HCT116 (cell line): ENCODE measurements at regions not wholly inside any gene's neighbourhood (a gene's known extent, or its start where the extent isn't known, plus 50 kb on each side); places are given as distances from the start of the nearest gene placed in this dataset.

Experiments used
- CTCF ChIP-seq, 3 experiments: fragments of 200-600 bp in 1 of 3; sonication (generic) in 1 of 3; IDR thresholded peaks in 2 of 3; conservative IDR thresholded peaks in 1 of 3; 2 replicates each; pipeline ENCODE4 v1.5.1; 2012 to 2017; ENCODE audit warnings: low read depth in 2 of 3, low read length in 2 of 3, antibody characterized with exemption in 1 of 3, borderline replicate concordance in 1 of 3, control low read depth in 1 of 3, mild to moderate bottlenecking in 1 of 3, mixed read lengths in 1 of 3, mixed run types in 1 of 3, moderate library complexity in 1 of 3; ENCODE audit not compliant: insufficient read depth in 1 of 3
- EGR1 ChIP-seq: IDR thresholded peaks from 2 replicates; pipeline ENCODE4 v1.6.1; 2012; ENCODE audit warnings: low read depth
- FOSL1 ChIP-seq: IDR thresholded peaks from 2 replicates; pipeline ENCODE4 v1.6.1; 2012; ENCODE audit warnings: low read depth
- MAX ChIP-seq: IDR thresholded peaks from 2 replicates; pipeline ENCODE4 v1.6.1; 2012
- POLR2AphosphoS5 ChIP-seq: IDR thresholded peaks from 2 replicates; pipeline ENCODE4 v1.6.1; 2011; ENCODE audit warnings: mild to moderate bottlenecking, low read depth, low read length, moderate library complexity
- SRF ChIP-seq: IDR thresholded peaks from 2 replicates; pipeline ENCODE4 v1.6.1; 2012; ENCODE audit warnings: low read depth
- TF ChIP-seq, protein P1 (sequence below): IDR thresholded peaks from 2 replicates; pipeline ENCODE4 v1.6.1; 2012; ENCODE audit warnings: low read depth

- no peak for TF ChIP-seq MAX
- TF ChIP-seq CTCF (IDR thresholded peaks at IDR 0.05 in 2 of 3, conservative IDR thresholded peaks at IDR 0.05 in 1 of 3; ENCODE audit: borderline replicate concordance in 1 of 3, insufficient read depth in 1 of 3, low read depth in 2 of 3, low read length in 2 of 3): no peak
- TF ChIP-seq, protein P1, sequence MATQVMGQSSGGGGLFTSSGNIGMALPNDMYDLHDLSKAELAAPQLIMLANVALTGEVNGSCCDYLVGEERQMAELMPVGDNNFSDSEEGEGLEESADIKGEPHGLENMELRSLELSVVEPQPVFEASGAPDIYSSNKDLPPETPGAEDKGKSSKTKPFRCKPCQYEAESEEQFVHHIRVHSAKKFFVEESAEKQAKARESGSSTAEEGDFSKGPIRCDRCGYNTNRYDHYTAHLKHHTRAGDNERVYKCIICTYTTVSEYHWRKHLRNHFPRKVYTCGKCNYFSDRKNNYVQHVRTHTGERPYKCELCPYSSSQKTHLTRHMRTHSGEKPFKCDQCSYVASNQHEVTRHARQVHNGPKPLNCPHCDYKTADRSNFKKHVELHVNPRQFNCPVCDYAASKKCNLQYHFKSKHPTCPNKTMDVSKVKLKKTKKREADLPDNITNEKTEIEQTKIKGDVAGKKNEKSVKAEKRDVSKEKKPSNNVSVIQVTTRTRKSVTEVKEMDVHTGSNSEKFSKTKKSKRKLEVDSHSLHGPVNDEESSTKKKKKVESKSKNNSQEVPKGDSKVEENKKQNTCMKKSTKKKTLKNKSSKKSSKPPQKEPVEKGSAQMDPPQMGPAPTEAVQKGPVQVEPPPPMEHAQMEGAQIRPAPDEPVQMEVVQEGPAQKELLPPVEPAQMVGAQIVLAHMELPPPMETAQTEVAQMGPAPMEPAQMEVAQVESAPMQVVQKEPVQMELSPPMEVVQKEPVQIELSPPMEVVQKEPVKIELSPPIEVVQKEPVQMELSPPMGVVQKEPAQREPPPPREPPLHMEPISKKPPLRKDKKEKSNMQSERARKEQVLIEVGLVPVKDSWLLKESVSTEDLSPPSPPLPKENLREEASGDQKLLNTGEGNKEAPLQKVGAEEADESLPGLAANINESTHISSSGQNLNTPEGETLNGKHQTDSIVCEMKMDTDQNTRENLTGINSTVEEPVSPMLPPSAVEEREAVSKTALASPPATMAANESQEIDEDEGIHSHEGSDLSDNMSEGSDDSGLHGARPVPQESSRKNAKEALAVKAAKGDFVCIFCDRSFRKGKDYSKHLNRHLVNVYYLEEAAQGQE: no peak
- no peak for TF ChIP-seq EGR1
- TF ChIP-seq POLR2AphosphoS5: no peak
- TF ChIP-seq FOSL1: no peak
- TF ChIP-seq SRF: no peak
These were observed 779.6 kb upstream of the ADGRL2 start for GRCh38 chr1:81021134-81021533.
